ENCODE measurements at regions not wholly inside any gene's neighbourhood (a gene's known extent, or its start where the extent isn't known, plus 50 kb on each side); places are given as distances from the start of the nearest gene placed in this dataset.

DNA sequence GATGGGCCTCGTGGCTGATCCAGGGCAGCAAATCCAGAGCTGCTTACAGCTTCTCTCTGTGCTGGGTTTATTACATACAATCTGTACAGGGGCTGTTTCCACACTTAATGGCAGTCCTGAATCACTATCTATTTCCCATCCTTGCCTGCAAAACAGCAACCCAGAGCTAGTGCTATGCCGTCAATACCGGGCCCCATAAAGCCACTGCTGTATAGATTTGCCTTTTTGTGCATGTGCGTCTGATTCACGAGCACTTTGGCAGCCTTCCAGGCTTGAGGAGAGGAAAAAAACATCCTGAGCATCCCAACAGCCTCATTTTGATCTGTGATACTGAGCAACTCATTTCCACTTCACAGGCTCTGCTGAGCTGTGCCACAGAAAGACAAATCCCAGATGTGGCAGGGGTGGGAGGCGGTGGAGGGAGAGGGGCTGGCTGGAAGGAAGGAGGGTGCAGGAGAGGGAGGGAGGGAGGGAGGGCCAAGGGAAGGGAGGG, 65.2 kb upstream of the TARBP1 start:
- TF ChIP-seq TAF1 (IDR thresholded peaks at IDR 0.05; ENCODE audit: low read depth, low read length) (no peak), POU2F2 (IDR thresholded peaks at IDR 0.05; ENCODE audit: low read depth, low read length) (no peak), POLR2A (IDR thresholded peaks at IDR 0.05; ENCODE audit: low read depth, low read length) (no peak), PAX5 (IDR thresholded peaks at IDR 0.05; ENCODE audit: insufficient read depth, low read length, severe bottlenecking) (no peak), SPI1 (IDR thresholded peaks at IDR 0.05; ENCODE audit: low read depth, low read length) (no peak), POLR2AphosphoS5 (IDR thresholded peaks at IDR 0.05; ENCODE audit: low read depth, low read length) (no peak)
- FAIRE-seq (no peak), DNase-seq (ENCODE audit: insufficient read length, low spot score) (no peak)

GRCh38 chr1:234543442-234544086, 64.6 kb upstream of the TARBP1 start:
- TF ChIP-seq TAF1 (IDR thresholded peaks at IDR 0.05; ENCODE audit: low read depth, low read length) = no peak
- no peak for TF ChIP-seq POLR2A (IDR thresholded peaks at IDR 0.05; ENCODE audit: low read depth, low read length)
- TF ChIP-seq POU2F2 (IDR thresholded peaks at IDR 0.05; ENCODE audit: low read depth, low read length) = no peak
- TF ChIP-seq PAX5 (IDR thresholded peaks at IDR 0.05; ENCODE audit: insufficient read depth, low read length, severe bottlenecking) = no peak
- no peak for TF ChIP-seq SPI1 (IDR thresholded peaks at IDR 0.05; ENCODE audit: low read depth, low read length)
- TF ChIP-seq POLR2AphosphoS5 (IDR thresholded peaks at IDR 0.05; ENCODE audit: low read depth, low read length) = no peak
- FAIRE-seq (no peak), DNase-seq (ENCODE audit: insufficient read length, low spot score) (no peak)

- FAIRE-seq (no peak), DNase-seq (ENCODE audit: insufficient read length, low spot score) (no peak)
- TF ChIP-seq TAF1 (IDR thresholded peaks at IDR 0.05; ENCODE audit: low read depth, low read length) = no peak
Measured at GRCh38 chr1:234542211-234542850, 63.4 kb upstream of the TARBP1 start.

DNA sequence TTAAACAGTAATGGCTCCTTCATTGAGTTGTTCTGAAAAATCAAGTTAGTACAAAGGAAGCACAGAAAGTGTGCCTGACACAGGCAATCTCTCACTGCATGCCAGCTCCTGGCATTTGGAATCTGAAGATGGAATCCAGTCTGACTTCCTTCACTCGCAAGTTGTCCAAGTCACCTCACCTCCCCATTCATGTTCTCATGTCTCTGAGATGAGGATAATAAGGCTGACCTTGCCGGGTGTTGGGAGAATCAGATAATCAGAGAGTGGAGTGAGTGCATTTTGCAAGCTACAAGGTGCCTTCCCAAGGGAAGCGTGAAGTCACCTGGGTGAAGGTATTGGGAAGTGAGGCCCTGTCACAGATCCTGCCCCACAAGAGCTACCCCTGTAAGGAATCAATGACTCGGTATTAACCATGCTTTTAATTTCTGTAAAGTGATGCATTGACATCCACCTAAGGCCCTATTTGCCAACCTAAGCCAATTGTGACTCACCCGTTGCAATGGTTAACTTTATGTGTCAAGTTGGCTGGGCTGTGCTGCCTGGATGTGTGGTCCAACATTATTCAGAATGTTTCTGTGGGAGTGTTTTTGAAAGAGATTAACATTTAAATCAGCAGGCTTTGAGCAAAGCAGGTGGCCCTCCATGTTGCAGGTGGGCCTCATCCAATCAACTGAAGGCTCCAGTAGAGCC, 62.5 kb upstream of the TARBP1 start:
- DNase-seq (ENCODE audit: insufficient read length, low spot score) = no peak
- no peak for FAIRE-seq
- no peak for TF ChIP-seq POU2F2 (IDR thresholded peaks at IDR 0.05; ENCODE audit: low read depth, low read length)
- no peak for TF ChIP-seq POLR2AphosphoS5 (IDR thresholded peaks at IDR 0.05; ENCODE audit: low read depth, low read length)
- no peak for TF ChIP-seq TAF1 (IDR thresholded peaks at IDR 0.05; ENCODE audit: low read depth, low read length)
- TF ChIP-seq SPI1 (IDR thresholded peaks at IDR 0.05; ENCODE audit: low read depth, low read length) = no peak
- TF ChIP-seq PAX5 (IDR thresholded peaks at IDR 0.05; ENCODE audit: insufficient read depth, low read length, severe bottlenecking) = no peak
- TF ChIP-seq POLR2A (IDR thresholded peaks at IDR 0.05; ENCODE audit: low read depth, low read length) = no peak

DNA sequence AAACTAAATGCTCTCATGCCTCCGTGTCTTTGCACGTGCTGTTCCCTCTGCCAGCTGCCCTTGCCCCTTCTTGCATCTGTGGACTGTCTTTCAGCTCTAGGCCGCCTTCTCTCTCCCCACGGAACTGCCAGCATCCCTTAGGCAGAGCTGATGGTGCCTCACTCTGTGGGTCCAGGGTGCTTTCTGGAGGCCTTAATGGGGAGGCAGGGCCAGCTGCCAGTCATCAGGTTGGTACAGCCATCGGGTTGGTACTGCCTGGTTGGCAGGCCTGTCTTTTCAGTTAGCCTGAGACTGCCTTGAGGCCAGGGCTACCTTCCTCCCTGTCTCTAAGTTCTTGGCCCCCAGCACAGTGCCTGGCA, 61.4 kb upstream of the TARBP1 start:
- TF ChIP-seq POU2F2 (IDR thresholded peaks at IDR 0.05; ENCODE audit: low read depth, low read length) = no peak
- TF ChIP-seq SPI1 (IDR thresholded peaks at IDR 0.05; ENCODE audit: low read depth, low read length) = no peak
- no peak for TF ChIP-seq POLR2AphosphoS5 (IDR thresholded peaks at IDR 0.05; ENCODE audit: low read depth, low read length)
- TF ChIP-seq POLR2A (IDR thresholded peaks at IDR 0.05; ENCODE audit: low read depth, low read length) = no peak
- no peak for TF ChIP-seq PAX5 (IDR thresholded peaks at IDR 0.05; ENCODE audit: insufficient read depth, low read length, severe bottlenecking)
- DNase-seq (ENCODE audit: insufficient read length, low spot score) (no peak), FAIRE-seq (no peak)

- no peak for TF ChIP-seq POLR2AphosphoS5 (IDR thresholded peaks at IDR 0.05; ENCODE audit: low read depth, low read length)
- TF ChIP-seq POLR2A (IDR thresholded peaks at IDR 0.05; ENCODE audit: low read depth, low read length) = no peak
- no peak for TF ChIP-seq PAX5 (IDR thresholded peaks at IDR 0.05; ENCODE audit: insufficient read depth, low read length, severe bottlenecking)
- TF ChIP-seq TAF1 (IDR thresholded peaks at IDR 0.05; ENCODE audit: low read depth, low read length) = no peak
- TF ChIP-seq POU2F2 (IDR thresholded peaks at IDR 0.05; ENCODE audit: low read depth, low read length) = no peak
- TF ChIP-seq SPI1 (IDR thresholded peaks at IDR 0.05; ENCODE audit: low read depth, low read length) = no peak
- DNase-seq (ENCODE audit: insufficient read length, low spot score) = no peak
- no peak for FAIRE-seq
Measured at GRCh38 chr1:234539666-234540403, 60.9 kb upstream of the TARBP1 start.

- FAIRE-seq (peak; percentile 40), DNase-seq (ENCODE audit: insufficient read length, low spot score) (no peak)
- no peak for TF ChIP-seq PAX5 (IDR thresholded peaks at IDR 0.05; ENCODE audit: insufficient read depth, low read length, severe bottlenecking)
- no peak for TF ChIP-seq TAF1 (IDR thresholded peaks at IDR 0.05; ENCODE audit: low read depth, low read length)
- TF ChIP-seq POLR2AphosphoS5 (IDR thresholded peaks at IDR 0.05; ENCODE audit: low read depth, low read length) = no peak
- no peak for TF ChIP-seq POU2F2 (IDR thresholded peaks at IDR 0.05; ENCODE audit: low read depth, low read length)
- TF ChIP-seq POLR2A (IDR thresholded peaks at IDR 0.05; ENCODE audit: low read depth, low read length) = no peak
- no peak for TF ChIP-seq SPI1 (IDR thresholded peaks at IDR 0.05; ENCODE audit: low read depth, low read length)
Measured at GRCh38 chr1:234538930-234539649, 60.1 kb upstream of the TARBP1 start.

GRCh38 chr1:234538062-234538731, 59.2 kb upstream of the TARBP1 start:
- FAIRE-seq (no peak), DNase-seq (ENCODE audit: insufficient read length, low spot score) (no peak)
- TF ChIP-seq POLR2AphosphoS5 (IDR thresholded peaks at IDR 0.05; ENCODE audit: low read depth, low read length) (no peak), PAX5 (IDR thresholded peaks at IDR 0.05; ENCODE audit: insufficient read depth, low read length, severe bottlenecking) (no peak)
